Trophoblast cell (in vitro differentiated cells and primary cell): ENCODE measurements at regions not wholly inside any gene's neighbourhood (a gene's known extent, or its start where the extent isn't known, plus 50 kb on each side); places are given as distances from the start of the nearest gene placed in this dataset.

Source experiments
- DNase-seq, 2 donors: peaks; one replicate each; pipeline ENCODE4 v3.0.0-alpha.2; 2016
- H2AFZ ChIP-seq: 2 replicates; pipeline ENCODE4 v1.6.1; 2013; ENCODE audit warnings: low read length, moderate library complexity, mild to moderate bottlenecking; ENCODE audit not compliant: insufficient read depth, poor library complexity
- H2AK5ac ChIP-seq: 2 replicates; pipeline ENCODE4 v1.6.1; 2013; ENCODE audit warnings: mild to moderate bottlenecking, low read length
- H2BK120ac ChIP-seq: 2 replicates; pipeline ENCODE4 v1.6.1; 2013; ENCODE audit warnings: low read length, mild to moderate bottlenecking, moderate library complexity; ENCODE audit not compliant: insufficient read depth, poor library complexity
- H2BK12ac ChIP-seq: 2 replicates; pipeline ENCODE4 v1.6.1; 2013; ENCODE audit warnings: mild to moderate bottlenecking, low read length, moderate library complexity
- H2BK5ac ChIP-seq: 2 replicates; pipeline ENCODE4 v1.6.1; 2013; ENCODE audit warnings: low read length, low read depth, moderate library complexity, mild to moderate bottlenecking; ENCODE audit not compliant: poor library complexity
- H3K14ac ChIP-seq: 2 replicates; pipeline ENCODE4 v1.6.1; 2013; ENCODE audit warnings: mild to moderate bottlenecking, low read length
- H3K18ac ChIP-seq: 2 replicates; pipeline ENCODE4 v1.6.1; 2013; ENCODE audit warnings: mild to moderate bottlenecking, low read length
- H3K23ac ChIP-seq: 2 replicates; pipeline ENCODE4 v1.6.1; 2013; ENCODE audit warnings: low read length
- H3K27ac ChIP-seq: 2 replicates; pipeline ENCODE4 v1.5.1; 2013; ENCODE audit warnings: low read depth, mild to moderate bottlenecking, inconsistent platforms, low read length, moderate library complexity
- H3K27me3 ChIP-seq: 2 replicates; pipeline ENCODE4 v1.6.1; 2013; ENCODE audit warnings: inconsistent platforms, mild to moderate bottlenecking, low read length, moderate library complexity; ENCODE audit not compliant: insufficient read depth
- H3K36me3 ChIP-seq, 2 experiments: 1 replicate in 1 of 2; 2 replicates in 1 of 2; pipeline ENCODE4 v1.6.1; 2013; ENCODE audit warnings: low read length in 2 of 2, mild to moderate bottlenecking in 2 of 2, moderate library complexity in 1 of 2; ENCODE audit not compliant: insufficient read depth in 2 of 2, control insufficient read depth in 1 of 2
- H3K4ac ChIP-seq: 2 replicates; pipeline ENCODE4 v1.6.1; 2013; ENCODE audit warnings: low read depth, mild to moderate bottlenecking, low read length, moderate library complexity
- H3K4me1 ChIP-seq, 2 experiments: 1 replicate in 1 of 2; 2 replicates in 1 of 2; pipeline ENCODE4 v1.6.1; 2013; ENCODE audit warnings: low read length in 2 of 2, mild to moderate bottlenecking in 2 of 2, moderate library complexity in 1 of 2; ENCODE audit not compliant: insufficient read depth in 2 of 2, control insufficient read depth in 1 of 2
- H3K4me2 ChIP-seq: 2 replicates; pipeline ENCODE4 v1.6.1; 2013; ENCODE audit warnings: inconsistent platforms, mild to moderate bottlenecking, low read length, moderate library complexity
- H3K4me3 ChIP-seq: 2 replicates; pipeline ENCODE4 v1.5.1; 2013; ENCODE audit warnings: mild to moderate bottlenecking, low read depth, low read length, inconsistent platforms
- H3K79me1 ChIP-seq: one replicate; pipeline ENCODE4 v1.6.1; 2013; ENCODE audit warnings: low read length
- H3K79me2 ChIP-seq: 2 replicates; pipeline ENCODE4 v1.6.1; 2013; ENCODE audit warnings: low read length, mild to moderate bottlenecking; ENCODE audit not compliant: control insufficient read depth, insufficient read depth, poor library complexity
- H3K9ac ChIP-seq: 2 replicates; pipeline ENCODE4 v1.6.1; 2013; ENCODE audit warnings: mild to moderate bottlenecking, low read length
- H3K9me3 ChIP-seq: 2 replicates; pipeline ENCODE4 v1.6.1; 2013; ENCODE audit warnings: low read depth, mild to moderate bottlenecking, control low read depth, inconsistent platforms, low read length; ENCODE audit not compliant: insufficient read depth
- H4K12ac ChIP-seq: 2 replicates; pipeline ENCODE4 v1.6.1; 2013; ENCODE audit warnings: low read depth, mild to moderate bottlenecking, low read length, moderate library complexity
- H4K8ac ChIP-seq: 2 replicates; pipeline ENCODE4 v1.6.1; 2013; ENCODE audit warnings: low read depth, mild to moderate bottlenecking, low read length, moderate library complexity
- H4K91ac ChIP-seq: one replicate; pipeline ENCODE4 v1.6.1; 2013; ENCODE audit warnings: low read depth, mild to moderate bottlenecking, low read length, moderate library complexity
- WGBS: extraction: QIAGEN DNeasy Blood & Tissue Kit; methylation state at CpG from one replicate; pipeline ENCODE4 v1.1.7; 2013; ENCODE audit warnings: missing lambda C conversion rate; ENCODE audit not compliant: insufficient read length, insufficient coverage; ENCODE audit errors: extremely low coverage; 5-methylcytosine and 5-hydroxymethylcytosine counted together

DNA sequence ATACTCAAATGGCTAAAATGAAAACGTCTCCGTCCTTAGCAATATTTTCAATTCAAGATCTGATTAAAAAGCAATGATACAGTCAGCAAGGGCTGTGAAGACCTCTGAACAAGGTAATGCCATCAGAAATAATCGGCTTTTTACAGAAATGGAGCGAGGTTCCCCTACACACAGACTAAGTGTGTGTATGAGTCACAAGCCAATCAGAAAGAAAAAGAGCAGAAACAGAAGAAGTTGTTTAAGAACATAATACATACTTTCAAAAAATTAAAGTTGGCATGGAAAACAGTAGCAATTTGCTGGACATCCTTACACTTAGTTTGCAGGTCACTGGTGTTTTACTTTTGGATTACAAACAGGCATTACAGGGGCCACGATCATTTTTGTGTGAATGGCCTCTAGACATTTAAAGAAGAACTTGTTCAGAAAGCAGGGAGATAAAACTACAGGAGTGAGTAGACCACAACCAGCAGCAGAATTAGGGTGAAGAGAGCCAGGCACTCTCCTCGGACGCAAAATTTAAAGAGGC, 350.0 kb upstream of the RUNX1 start:
- peaks cover 2% of the 10 kb centered on the region for H3K79me1 ChIP-seq
- no peak overlapping the region for H3K4me2 ChIP-seq
- no peak overlapping the region for H3K18ac ChIP-seq
- H2BK120ac ChIP-seq, result no peak overlapping the region
- no peak overlapping the region for H2BK5ac ChIP-seq
- no peak overlapping the region for H4K8ac ChIP-seq
- no peak overlapping the region for H3K4ac ChIP-seq
- peaks cover 4 to 8% of the 10 kb centered on the region in 2 experiments for H3K4me1 ChIP-seq
- WGBS, result no CpG with 5 or more reads among the region's 7 CpGs
- H3K9ac ChIP-seq, result no peak overlapping the region
- H3K27me3 ChIP-seq, result no peaks in the 10 kb centered on the region
- H3K79me2 ChIP-seq, result no peaks in the 10 kb centered on the region
- no peak for DNase-seq
- no peak overlapping the region for H2AK5ac ChIP-seq
- H4K12ac ChIP-seq, result no peak overlapping the region
- H4K91ac ChIP-seq, result no peak overlapping the region
- no peak overlapping the region for H2BK12ac ChIP-seq
- no peak overlapping the region for H2AFZ ChIP-seq
- H3K4me3 ChIP-seq, result no peak overlapping the region
- no peak overlapping the region for H3K14ac ChIP-seq
- H3K36me3 ChIP-seq, result no peaks in the 10 kb centered on the region
- H3K23ac ChIP-seq, result no peak overlapping the region
- no peaks in the 10 kb centered on the region for H3K9me3 ChIP-seq
- no peak overlapping the region for H3K27ac ChIP-seq

GRCh38 chr21:35398346-35398982, 349.4 kb upstream of the RUNX1 start:
- Histone ChIP-seq H3K27ac (no peak overlapping the region), H3K9me3 (no peaks in the 10 kb centered on the region), H3K14ac (no peak overlapping the region), H2BK120ac (no peak overlapping the region), H3K4me2 (no peak overlapping the region), H2AFZ (no peak overlapping the region), H3K18ac (no peak overlapping the region), H3K9ac (no peak overlapping the region), H3K36me3 (no peaks in the 10 kb centered on the region), H2BK12ac (no peak overlapping the region), H3K79me2 (no peaks in the 10 kb centered on the region), H3K4me3 (no peak overlapping the region), H3K79me1 (peaks cover 2% of the 10 kb centered on the region), H4K91ac (no peak overlapping the region), H3K23ac (no peak overlapping the region), H2AK5ac (no peak overlapping the region), H3K4ac (no peak overlapping the region), H4K12ac (no peak overlapping the region), H4K8ac (no peak overlapping the region), H2BK5ac (no peak overlapping the region), H3K27me3 (no peaks in the 10 kb centered on the region), H3K4me1 (peaks cover 4 to 8% of the 10 kb centered on the region in 2 experiments)
- no peak for DNase-seq

DNA sequence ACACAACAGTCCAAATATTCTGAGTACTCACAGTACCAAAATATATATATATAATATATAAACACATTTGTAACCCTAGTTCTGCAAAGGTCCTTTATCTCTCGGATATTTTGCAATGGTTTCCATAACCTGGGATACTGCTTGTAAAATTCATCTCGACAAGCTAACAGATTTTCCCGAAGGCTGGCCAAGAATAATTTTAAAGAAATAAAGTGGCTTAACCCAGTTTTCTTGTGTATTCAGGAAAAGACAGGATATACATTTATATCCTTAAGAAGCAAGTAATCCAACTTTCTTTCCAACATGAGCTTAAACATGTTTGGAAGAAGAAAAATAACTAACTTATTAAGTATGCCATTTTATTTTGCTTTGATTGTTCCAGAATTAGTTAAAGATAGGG, 348.7 kb upstream of the RUNX1 start:
- WGBS, result no CpG with 5 or more reads among the region's 3 CpGs
- Histone ChIP-seq H3K27me3 (no peaks in the 10 kb centered on the region), H3K23ac (no peak overlapping the region), H2AFZ (no peak overlapping the region), H2BK12ac (no peak overlapping the region), H3K79me2 (no peaks in the 10 kb centered on the region), H3K4me3 (no peak overlapping the region), H3K14ac (no peak overlapping the region), H2BK5ac (no peak overlapping the region), H2AK5ac (no peak overlapping the region), H3K4me2 (no peak overlapping the region), H3K4ac (no peak overlapping the region), H4K8ac (no peak overlapping the region), H3K79me1 (peaks cover 2% of the 10 kb centered on the region), H4K91ac (no peak overlapping the region), H3K36me3 (no peaks in the 10 kb centered on the region), H3K18ac (no peak overlapping the region), H4K12ac (no peak overlapping the region), H3K4me1 (peaks cover 4 to 8% of the 10 kb centered on the region in 2 experiments), H3K9ac (no peak overlapping the region), H3K27ac (no peak overlapping the region), H2BK120ac (no peak overlapping the region), H3K9me3 (no peaks in the 10 kb centered on the region)
- DNase-seq, result no peak

DNA sequence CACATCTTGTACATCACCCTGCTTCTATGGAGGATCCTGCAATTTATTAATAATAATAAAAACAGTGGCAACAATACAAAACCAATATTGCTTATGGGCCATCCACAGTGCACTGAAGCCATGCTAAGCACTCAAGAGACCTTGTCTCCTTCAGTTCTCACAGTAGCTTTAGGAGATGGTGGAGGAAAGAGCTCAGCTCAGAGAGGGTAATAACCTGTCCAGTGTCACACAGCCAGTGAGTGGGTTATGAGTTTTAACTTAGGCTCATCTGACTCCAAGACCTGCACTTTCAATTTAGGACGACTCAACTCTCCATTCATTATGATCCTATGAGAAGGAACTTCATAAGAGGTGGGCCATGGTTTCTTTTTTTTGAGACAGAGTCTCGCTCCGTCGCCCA, 347.6 kb upstream of the RUNX1 start:
- no peak overlapping the region for H3K23ac ChIP-seq
- H4K8ac ChIP-seq, result no peak overlapping the region
- H4K91ac ChIP-seq, result no peak overlapping the region
- no peak for DNase-seq
- no CpG with 5 or more reads among the region's 4 CpGs for WGBS
- no peak overlapping the region for H3K4me3 ChIP-seq
- H3K4me1 ChIP-seq, result peaks cover 4 to 8% of the 10 kb centered on the region in 2 experiments
- H3K9ac ChIP-seq, result no peak overlapping the region
- H2BK120ac ChIP-seq, result no peak overlapping the region
- peaks cover 2% of the 10 kb centered on the region for H3K79me1 ChIP-seq
- H3K27ac ChIP-seq, result no peak overlapping the region
- no peak overlapping the region for H3K4me2 ChIP-seq
- no peak overlapping the region for H3K4ac ChIP-seq
- no peak overlapping the region for H3K14ac ChIP-seq
- H3K27me3 ChIP-seq, result no peaks in the 10 kb centered on the region
- no peaks in the 10 kb centered on the region for H3K36me3 ChIP-seq
- no peak overlapping the region for H2AFZ ChIP-seq
- H3K18ac ChIP-seq, result no peak overlapping the region
- H3K79me2 ChIP-seq, result no peaks in the 10 kb centered on the region
- H2AK5ac ChIP-seq, result no peak overlapping the region
- no peak overlapping the region for H2BK12ac ChIP-seq
- H2BK5ac ChIP-seq, result no peak overlapping the region
- no peak overlapping the region for H4K12ac ChIP-seq
- no peaks in the 10 kb centered on the region for H3K9me3 ChIP-seq
